T-helper 9 cell (primary cell): ENCODE measurements at regions not wholly inside any gene's neighbourhood (a gene's known extent, or its start where the extent isn't known, plus 50 kb on each side); places are given as distances from the start of the nearest gene placed in this dataset.
"Not testable (repeated sequence)": the region's sequence is repeated elsewhere in the genome, so short reads cannot be mapped to it uniquely, and the experiment has no call there.

Experiments
- DNase-seq: peaks from one replicate; pipeline ENCODE4 v3.0.0-alpha.2; 2020

- DNase-seq = no peak
Observed at GRCh38 chr17:68700421-68700820, 99.3 kb upstream of the FAM20A start.

- no peak for DNase-seq
Observed at GRCh38 chr17:68699936-68700335, 98.8 kb upstream of the FAM20A start.

GRCh38 chr17:68698746-68699145 lies 97.6 kb upstream of the FAM20A start:
- DNase-seq = no peak

- DNase-seq = no peak
Observed at GRCh38 chr17:68697850-68698361, 96.7 kb upstream of the FAM20A start.

- no peak for DNase-seq
Observed at GRCh38 chr17:68695659-68696058, 94.5 kb upstream of the FAM20A start.

GRCh38 chr17:68694791-68695485 lies 93.8 kb upstream of the FAM20A start:
- DNase-seq = no peak

GRCh38 chr17:68693896-68694295 lies 92.7 kb upstream of the FAM20A start:
- no peak for DNase-seq

- DNase-seq = no peak
Observed at GRCh38 chr17:68693466-68693865, 92.3 kb upstream of the FAM20A start.

- no peak for DNase-seq
Observed at GRCh38 chr17:68686108-68686988, 85.2 kb upstream of the FAM20A start.

- DNase-seq = no peak
Observed at GRCh38 chr17:68684949-68685357, 83.8 kb upstream of the FAM20A start.

- DNase-seq = no peak
Observed at GRCh38 chr17:68682903-68683302, 81.7 kb upstream of the FAM20A start.

GRCh38 chr17:68679882-68680281 lies 78.7 kb upstream of the FAM20A start:
- DNase-seq = no peak

GRCh38 chr17:68676856-68677255 lies 75.7 kb upstream of the FAM20A start:
- DNase-seq = no peak

- DNase-seq = no peak
Observed at GRCh38 chr17:68675723-68676122, 74.6 kb upstream of the FAM20A start.

GRCh38 chr17:68674029-68674925 lies 73.1 kb upstream of the FAM20A start:
- no peak for DNase-seq

- no peak for DNase-seq
Observed at GRCh38 chr17:68670967-68671693, 70.0 kb upstream of the FAM20A start.

GRCh38 chr17:68666438-68666837 lies 65.3 kb upstream of the FAM20A start:
- DNase-seq = not testable (repeated sequence)

- DNase-seq = no peak
Observed at GRCh38 chr17:68665373-68665772, 64.2 kb upstream of the FAM20A start.

- no peak for DNase-seq
Observed at GRCh38 chr17:68662479-68662878, 61.3 kb upstream of the FAM20A start.

- DNase-seq = no peak
Observed at GRCh38 chr17:68662037-68662432, 60.9 kb upstream of the FAM20A start.

- DNase-seq = no peak
Observed at GRCh38 chr17:68661265-68662036, 60.3 kb upstream of the FAM20A start.
